ENCODE measurements at regions not wholly inside any gene's neighbourhood (a gene's known extent, or its start where the extent isn't known, plus 50 kb on each side); places are given as distances from the start of the nearest gene placed in this dataset.

GRCh38 chr9:26261503-26262330, 583.5 kb upstream of the TUSC1 start:
- Histone ChIP-seq H3K4me1 (ENCODE audit: control insufficient read depth in 1 of 2, insufficient read depth in 2 of 2, low read length in 2 of 2) (no peaks in the 10 kb centered on the region), H3K27ac (ENCODE audit: low read depth in 1 of 2, low read length in 2 of 2) (no peak overlapping the region), H3K27me3 (ENCODE audit: control insufficient read depth in 1 of 2, insufficient read depth in 2 of 2, low read length in 1 of 2) (no peaks in the 10 kb centered on the region), H3K4me3 (ENCODE audit: low read length in 2 of 2) (no peak overlapping the region), H3K36me3 (ENCODE audit: control insufficient read depth in 1 of 2, insufficient read depth in 2 of 2, low read length in 1 of 2) (no peaks in the 10 kb centered on the region), H3K9me3 (ENCODE audit: control insufficient read depth, low read length) (no peaks in the 10 kb centered on the region)
- WGBS, 2 donors = 47 to 50% methylated on average over 3 of the region's 3 CpGs
- no peak for ATAC-seq (ENCODE audit: low FRiP score)
- no peak for DNase-seq
- intact Hi-C loops (cut with DNase I) = loop anchor here in 1 of 2 donors (10.0 kb wide), 1 partner anchor 53 kb away; no protein-coding TSS in a partner anchor

GRCh38 chr9:26260238-26260637, 582.0 kb upstream of the TUSC1 start:
- DNase-seq = no peak
- no peak for ATAC-seq (ENCODE audit: low FRiP score)
- Histone ChIP-seq H3K27me3 (ENCODE audit: control insufficient read depth in 1 of 2, insufficient read depth in 2 of 2, low read length in 1 of 2) (no peaks in the 10 kb centered on the region), H3K36me3 (ENCODE audit: control insufficient read depth in 1 of 2, insufficient read depth in 2 of 2, low read length in 1 of 2) (no peaks in the 10 kb centered on the region), H3K4me3 (ENCODE audit: low read length in 2 of 2) (no peak overlapping the region), H3K4me1 (ENCODE audit: control insufficient read depth in 1 of 2, insufficient read depth in 2 of 2, low read length in 2 of 2) (no peaks in the 10 kb centered on the region), H3K9me3 (ENCODE audit: control insufficient read depth, low read length) (no peaks in the 10 kb centered on the region), H3K27ac (ENCODE audit: low read depth in 1 of 2, low read length in 2 of 2) (no peak overlapping the region)
- intact Hi-C loops (cut with DNase I) = loop anchor here in 1 of 2 donors (10.0 kb wide), 1 partner anchor 55 kb away; no protein-coding TSS in a partner anchor
- 27 to 33% methylated on average over 3 of the region's 3 CpGs for WGBS, 2 donors

- 95 to 96% methylated on average over 1 of the region's 1 CpG for WGBS, 2 donors
- ATAC-seq (ENCODE audit: low FRiP score) (no peak), DNase-seq (no peak)
- no peak overlapping the region for H3K27ac ChIP-seq (ENCODE audit: low read depth in 1 of 2, low read length in 2 of 2)
- no peaks in the 10 kb centered on the region for H3K36me3 ChIP-seq (ENCODE audit: control insufficient read depth in 1 of 2, insufficient read depth in 2 of 2, low read length in 1 of 2)
- H3K9me3 ChIP-seq (ENCODE audit: control insufficient read depth, low read length) = no peaks in the 10 kb centered on the region
- no peaks in the 10 kb centered on the region for H3K27me3 ChIP-seq (ENCODE audit: control insufficient read depth in 1 of 2, insufficient read depth in 2 of 2, low read length in 1 of 2)
- no peaks in the 10 kb centered on the region for H3K4me1 ChIP-seq (ENCODE audit: control insufficient read depth in 1 of 2, insufficient read depth in 2 of 2, low read length in 2 of 2)
- intact Hi-C loops (cut with DNase I) = no loop called here
- no peak overlapping the region for H3K4me3 ChIP-seq (ENCODE audit: low read length in 2 of 2)
Measured at GRCh38 chr9:26247861-26248260, 569.6 kb upstream of the TUSC1 start.

DNA sequence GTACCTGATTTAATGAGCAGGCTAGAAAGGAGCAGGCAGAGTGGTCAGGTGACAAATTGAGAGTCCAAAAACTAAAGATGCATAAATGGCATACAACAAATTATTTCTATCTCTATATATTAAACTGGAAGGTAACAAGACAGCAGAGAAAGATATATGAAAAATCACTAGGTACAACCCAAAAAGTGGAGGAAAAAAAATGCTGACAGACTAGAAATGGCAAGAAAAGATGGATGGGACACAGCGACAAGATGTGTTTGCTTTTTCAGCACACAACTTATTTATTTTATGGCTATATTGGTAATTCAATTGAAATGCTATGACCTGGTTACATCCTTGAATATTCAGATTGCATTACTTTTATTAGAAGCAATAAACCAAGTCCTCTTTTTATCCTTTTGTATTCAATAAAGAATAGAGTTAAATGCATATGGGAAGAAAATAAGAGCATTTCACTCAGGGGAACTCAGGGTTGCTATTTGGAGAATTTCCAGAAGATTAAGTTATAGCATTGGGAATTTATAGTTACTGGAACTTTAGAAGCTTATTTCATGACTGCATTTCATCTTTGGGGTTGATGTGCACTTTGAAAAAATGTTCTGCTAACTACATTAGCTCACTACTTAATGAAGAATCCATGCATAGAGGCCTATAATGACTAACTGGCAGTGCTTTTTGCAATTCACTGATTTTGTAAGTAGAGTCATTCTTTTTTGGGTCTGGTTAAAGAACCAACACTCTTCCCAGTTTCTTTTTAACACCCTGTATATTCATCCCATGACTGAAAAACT, 566.6 kb upstream of the TUSC1 start:
- 6 to 39% methylated on average over 1 of the region's 1 CpG for WGBS, 2 donors
- no peak overlapping the region for H3K4me3 ChIP-seq (ENCODE audit: low read length in 2 of 2)

DNA sequence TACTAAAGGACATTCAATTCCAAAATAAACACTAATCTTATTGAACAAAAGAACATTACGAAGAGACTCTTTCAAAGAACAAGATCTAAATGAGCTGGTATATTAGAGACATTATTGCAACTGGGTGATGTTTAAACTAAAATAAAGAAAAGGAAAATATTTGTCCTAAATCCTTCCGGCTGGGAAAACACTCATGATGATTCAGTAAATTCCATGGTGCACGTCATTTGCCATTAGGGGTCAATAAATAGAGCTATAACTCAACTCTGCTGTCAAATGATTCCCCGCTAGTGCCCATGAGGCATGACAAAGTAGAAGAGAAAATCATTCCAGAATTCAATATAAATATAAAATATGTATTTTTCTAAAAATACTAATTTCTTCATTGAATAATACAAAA, 565.5 kb upstream of the TUSC1 start:
- ATAC-seq (ENCODE audit: low FRiP score) = no peak
- Histone ChIP-seq H3K36me3 (ENCODE audit: control insufficient read depth in 1 of 2, insufficient read depth in 2 of 2, low read length in 1 of 2) (no peaks in the 10 kb centered on the region), H3K27me3 (ENCODE audit: control insufficient read depth in 1 of 2, insufficient read depth in 2 of 2, low read length in 1 of 2) (no peaks in the 10 kb centered on the region), H3K27ac (ENCODE audit: low read depth in 1 of 2, low read length in 2 of 2) (no peak overlapping the region), H3K4me3 (ENCODE audit: low read length in 2 of 2) (no peak overlapping the region), H3K4me1 (ENCODE audit: control insufficient read depth in 1 of 2, insufficient read depth in 2 of 2, low read length in 2 of 2) (no peaks in the 10 kb centered on the region), H3K9me3 (ENCODE audit: control insufficient read depth, low read length) (no peaks in the 10 kb centered on the region)
- no peak for DNase-seq
- 49 to 54% methylated on average over 4 of the region's 4 CpGs for WGBS, 2 donors
- intact Hi-C loops (cut with DNase I) = no loop called here

More for the DNA sequence above, 566.6 kb upstream of the TUSC1 start:
- DNase-seq = no peak
- H3K36me3 ChIP-seq (ENCODE audit: control insufficient read depth in 1 of 2, insufficient read depth in 2 of 2, low read length in 1 of 2) = no peaks in the 10 kb centered on the region
- no peaks in the 10 kb centered on the region for H3K9me3 ChIP-seq (ENCODE audit: control insufficient read depth, low read length)
- no peaks in the 10 kb centered on the region for H3K27me3 ChIP-seq (ENCODE audit: control insufficient read depth in 1 of 2, insufficient read depth in 2 of 2, low read length in 1 of 2)
- H3K27ac ChIP-seq (ENCODE audit: low read depth in 1 of 2, low read length in 2 of 2) = no peak overlapping the region
- intact Hi-C loops (cut with DNase I) = no loop called here
- no peaks in the 10 kb centered on the region for H3K4me1 ChIP-seq (ENCODE audit: control insufficient read depth in 1 of 2, insufficient read depth in 2 of 2, low read length in 2 of 2)
- ATAC-seq (ENCODE audit: low FRiP score) = no peak

GRCh38 chr9:26243029-26243697, 564.9 kb upstream of the TUSC1 start:
- intact Hi-C loops (cut with DNase I) = no loop called here
- whole genome bisulfite sequencing, 2 donors = 70 to 79% methylated on average over 4 of the region's 4 CpGs
- ATAC-seq (ENCODE audit: low FRiP score) = no peak

DNA sequence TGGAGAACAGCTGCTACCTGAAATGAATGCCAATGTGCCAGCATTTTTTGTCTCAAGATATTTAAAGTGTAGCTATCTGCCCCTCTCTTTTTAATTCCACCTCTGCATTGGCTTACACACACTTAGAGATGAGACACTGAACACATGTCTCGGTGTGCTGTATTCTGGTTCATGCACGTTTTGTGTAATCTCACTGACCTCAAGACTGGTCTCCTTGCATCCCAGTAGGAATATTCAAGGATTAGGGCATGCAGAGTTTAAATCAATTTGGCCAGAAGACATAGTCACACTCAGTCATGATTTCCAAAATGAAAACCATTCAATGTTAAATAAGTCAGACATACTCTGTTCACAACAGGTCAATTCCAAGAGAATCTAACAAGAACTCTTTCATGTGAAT, 561.8 kb upstream of the TUSC1 start:
- Histone ChIP-seq H3K27ac (ENCODE audit: low read depth in 1 of 2, low read length in 2 of 2) (no peak overlapping the region), H3K4me3 (ENCODE audit: low read length in 2 of 2) (no peak overlapping the region), H3K9me3 (ENCODE audit: control insufficient read depth, low read length) (no peaks in the 10 kb centered on the region), H3K4me1 (ENCODE audit: control insufficient read depth in 1 of 2, insufficient read depth in 2 of 2, low read length in 2 of 2) (no peaks in the 10 kb centered on the region), H3K27me3 (ENCODE audit: control insufficient read depth in 1 of 2, insufficient read depth in 2 of 2, low read length in 1 of 2) (no peaks in the 10 kb centered on the region), H3K36me3 (ENCODE audit: control insufficient read depth in 1 of 2, insufficient read depth in 2 of 2, low read length in 1 of 2) (no peaks in the 10 kb centered on the region)
- DNase-seq = no peak
- ATAC-seq (ENCODE audit: low FRiP score) = no peak
- intact Hi-C loops (cut with DNase I) = no loop called here
- 85% methylated on average over 2 of the region's 2 CpGs for WGBS, 2 donors

More at GRCh38 chr9:26243029-26243697, 564.9 kb upstream of the TUSC1 start:
- no peaks in the 10 kb centered on the region for H3K4me1 ChIP-seq (ENCODE audit: control insufficient read depth in 1 of 2, insufficient read depth in 2 of 2, low read length in 2 of 2)
- no peaks in the 10 kb centered on the region for H3K27me3 ChIP-seq (ENCODE audit: control insufficient read depth in 1 of 2, insufficient read depth in 2 of 2, low read length in 1 of 2)
- no peak for DNase-seq
- H3K9me3 ChIP-seq (ENCODE audit: control insufficient read depth, low read length) = no peaks in the 10 kb centered on the region
- no peak overlapping the region for H3K27ac ChIP-seq (ENCODE audit: low read depth in 1 of 2, low read length in 2 of 2)
- H3K36me3 ChIP-seq (ENCODE audit: control insufficient read depth in 1 of 2, insufficient read depth in 2 of 2, low read length in 1 of 2) = no peaks in the 10 kb centered on the region
- H3K4me3 ChIP-seq (ENCODE audit: low read length in 2 of 2) = no peak overlapping the region

- Histone ChIP-seq H3K27ac (ENCODE audit: low read depth in 1 of 2, low read length in 2 of 2) (no peak overlapping the region), H3K9me3 (ENCODE audit: control insufficient read depth, low read length) (no peaks in the 10 kb centered on the region), H3K4me1 (ENCODE audit: control insufficient read depth in 1 of 2, insufficient read depth in 2 of 2, low read length in 2 of 2) (no peaks in the 10 kb centered on the region), H3K27me3 (ENCODE audit: control insufficient read depth in 1 of 2, insufficient read depth in 2 of 2, low read length in 1 of 2) (no peaks in the 10 kb centered on the region), H3K36me3 (ENCODE audit: control insufficient read depth in 1 of 2, insufficient read depth in 2 of 2, low read length in 1 of 2) (no peaks in the 10 kb centered on the region), H3K4me3 (ENCODE audit: low read length in 2 of 2) (no peak overlapping the region)
- DNase-seq (no peak), ATAC-seq (ENCODE audit: low FRiP score) (no peak)
- intact Hi-C loops (cut with DNase I) = no loop called here
- WGBS, 2 donors = 38% methylated on average over 3 of the region's 3 CpGs
Measured at GRCh38 chr9:26237256-26237655, 559.0 kb upstream of the TUSC1 start.

Measured in aorta (tissue), 5 donors.